GM13976 (cell line): ENCODE measurements at regions not wholly inside any gene's neighbourhood (a gene's known extent, or its start where the extent isn't known, plus 50 kb on each side); places are given as distances from the start of the nearest gene placed in this dataset.

ENCODE experiments used
- DNase-seq: peaks from one replicate; pipeline ENCODE4 v3.0.0; 2012; ENCODE audit warnings: low spot score
- in situ Hi-C: fragments of 300-500 bp; cut with MboI; formaldehyde crosslinking; loops from one replicate; pipeline ENCODE4 v1.12.0; 2022; ENCODE audit warnings: low sequenced_read_pairs, mixed read lengths, inconsistent platforms; ENCODE audit not compliant: unreplicated experiment
- TF ChIP-seq, protein P1 (sequence below): IDR thresholded peaks from 2 replicates; pipeline ENCODE4 v1.5.1; 2012; ENCODE audit warnings: borderline replicate concordance, mild to moderate bottlenecking; ENCODE audit not compliant: insufficient read depth; ENCODE audit errors: extremely low read depth, missing control alignments, control extremely low read depth

DNA sequence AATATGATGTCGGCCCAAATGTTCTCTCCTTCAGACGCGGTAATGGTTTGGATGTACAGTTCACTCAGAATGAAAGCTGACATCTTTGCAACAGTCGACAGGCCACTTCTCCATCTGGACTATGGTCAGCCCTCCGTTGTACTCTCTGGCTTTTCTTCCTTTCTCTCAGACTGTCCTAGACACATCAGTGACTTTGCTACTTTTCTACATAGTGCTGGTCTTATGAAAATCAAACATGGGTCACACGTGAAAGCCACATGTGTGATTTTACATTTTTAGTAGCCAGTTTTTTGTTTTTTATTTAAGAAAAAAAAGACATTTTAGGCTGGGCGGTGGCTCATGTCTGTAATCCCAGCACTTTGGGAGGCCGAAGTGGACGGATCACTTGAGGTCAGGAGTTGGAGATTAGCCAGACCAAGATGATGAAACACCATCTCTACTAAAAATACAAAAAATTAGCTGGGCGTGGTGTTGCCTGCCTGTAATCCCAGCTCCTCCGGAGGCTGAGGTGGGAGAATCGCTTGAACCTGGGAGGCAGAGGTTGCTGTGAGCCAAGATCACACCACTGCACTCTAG, 644.1 kb downstream of the KCNJ2 start:
- in situ Hi-C loops = no loop called here
- TF ChIP-seq, protein P1, sequence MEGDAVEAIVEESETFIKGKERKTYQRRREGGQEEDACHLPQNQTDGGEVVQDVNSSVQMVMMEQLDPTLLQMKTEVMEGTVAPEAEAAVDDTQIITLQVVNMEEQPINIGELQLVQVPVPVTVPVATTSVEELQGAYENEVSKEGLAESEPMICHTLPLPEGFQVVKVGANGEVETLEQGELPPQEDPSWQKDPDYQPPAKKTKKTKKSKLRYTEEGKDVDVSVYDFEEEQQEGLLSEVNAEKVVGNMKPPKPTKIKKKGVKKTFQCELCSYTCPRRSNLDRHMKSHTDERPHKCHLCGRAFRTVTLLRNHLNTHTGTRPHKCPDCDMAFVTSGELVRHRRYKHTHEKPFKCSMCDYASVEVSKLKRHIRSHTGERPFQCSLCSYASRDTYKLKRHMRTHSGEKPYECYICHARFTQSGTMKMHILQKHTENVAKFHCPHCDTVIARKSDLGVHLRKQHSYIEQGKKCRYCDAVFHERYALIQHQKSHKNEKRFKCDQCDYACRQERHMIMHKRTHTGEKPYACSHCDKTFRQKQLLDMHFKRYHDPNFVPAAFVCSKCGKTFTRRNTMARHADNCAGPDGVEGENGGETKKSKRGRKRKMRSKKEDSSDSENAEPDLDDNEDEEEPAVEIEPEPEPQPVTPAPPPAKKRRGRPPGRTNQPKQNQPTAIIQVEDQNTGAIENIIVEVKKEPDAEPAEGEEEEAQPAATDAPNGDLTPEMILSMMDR = no peak
- DNase-seq = no peak

DNA sequence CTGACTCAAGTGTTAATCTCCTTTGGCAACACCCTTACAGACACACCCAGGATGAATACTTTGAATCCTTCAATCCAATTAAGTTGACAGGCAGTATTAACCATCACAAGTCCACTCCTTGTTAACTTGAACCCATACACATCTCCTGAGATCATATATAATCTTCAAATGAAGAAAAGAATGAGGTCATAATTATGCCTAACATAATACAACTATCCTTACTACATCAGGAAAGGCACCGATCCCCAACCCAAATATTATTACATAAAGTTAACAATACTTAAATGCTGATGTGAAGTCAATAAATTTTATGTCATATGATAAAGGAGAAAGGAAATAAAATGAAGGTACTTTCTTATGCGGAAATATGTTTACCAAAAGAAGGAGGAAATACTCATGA, 649.9 kb downstream of the KCNJ2 start:
- TF ChIP-seq, protein P1 = no peak
- DNase-seq = no peak
- in situ Hi-C loops = no loop called here

DNA sequence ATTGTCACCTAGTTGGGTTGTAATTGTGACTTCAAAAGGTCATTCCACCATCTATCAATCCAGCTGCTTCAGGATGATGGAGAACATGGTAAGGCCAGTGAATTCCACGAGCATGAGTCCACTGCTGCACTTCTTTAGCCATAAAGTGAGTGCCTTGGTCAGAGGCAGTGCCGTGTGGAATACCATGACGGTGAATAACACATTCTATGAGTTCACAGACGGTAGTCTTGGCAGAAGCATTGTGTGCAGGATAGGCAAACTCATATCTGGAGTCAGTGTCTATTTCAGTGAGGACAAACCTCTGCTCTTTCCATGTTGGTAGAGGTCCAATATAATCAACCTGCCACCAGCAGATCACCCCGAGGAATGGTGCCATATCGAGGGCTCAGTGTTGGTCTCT, 650.9 kb downstream of the KCNJ2 start:
- in situ Hi-C loops = no loop called here
- DNase-seq = no peak
- TF ChIP-seq, protein P1 = no peak

DNA sequence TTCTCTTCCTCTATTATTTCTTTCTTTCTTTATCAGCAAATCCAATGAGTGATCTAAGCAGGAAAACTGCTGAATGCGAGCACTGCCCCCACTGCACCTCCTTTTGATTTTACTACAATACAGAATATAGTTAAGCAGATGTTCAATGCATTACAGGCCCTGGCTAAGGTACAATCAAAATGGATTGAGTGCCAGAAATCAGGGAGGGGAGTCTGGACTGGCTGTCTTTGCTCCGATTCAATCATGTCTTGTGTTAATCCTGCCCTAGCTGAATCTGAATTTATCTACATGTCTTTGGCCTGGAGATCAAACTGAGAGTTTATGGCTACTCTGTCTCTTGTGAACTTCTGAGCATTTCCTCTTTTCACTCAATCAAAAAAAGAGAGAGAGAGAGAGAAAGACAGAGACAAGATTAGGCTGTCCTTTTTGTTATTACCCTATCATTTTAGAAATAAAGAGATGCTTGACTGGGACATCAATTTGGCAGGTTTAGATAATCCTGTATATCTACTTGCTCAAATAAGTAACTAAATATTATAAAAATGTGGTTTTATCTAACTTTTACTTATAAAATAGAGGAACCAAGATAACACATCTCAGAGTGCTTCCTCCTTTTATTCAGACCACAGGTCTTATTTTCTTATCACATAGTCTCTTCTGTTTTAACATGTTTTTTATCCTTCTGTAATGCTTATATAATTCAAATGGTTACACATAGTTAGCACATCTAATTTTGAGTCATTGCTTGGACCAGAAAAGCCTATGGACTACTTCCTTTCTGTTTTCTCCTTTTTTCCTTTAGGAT, 656.2 kb downstream of the KCNJ2 start:
- in situ Hi-C loops = no loop called here
- TF ChIP-seq, protein P1 = no peak
- DNase-seq = no peak

DNA sequence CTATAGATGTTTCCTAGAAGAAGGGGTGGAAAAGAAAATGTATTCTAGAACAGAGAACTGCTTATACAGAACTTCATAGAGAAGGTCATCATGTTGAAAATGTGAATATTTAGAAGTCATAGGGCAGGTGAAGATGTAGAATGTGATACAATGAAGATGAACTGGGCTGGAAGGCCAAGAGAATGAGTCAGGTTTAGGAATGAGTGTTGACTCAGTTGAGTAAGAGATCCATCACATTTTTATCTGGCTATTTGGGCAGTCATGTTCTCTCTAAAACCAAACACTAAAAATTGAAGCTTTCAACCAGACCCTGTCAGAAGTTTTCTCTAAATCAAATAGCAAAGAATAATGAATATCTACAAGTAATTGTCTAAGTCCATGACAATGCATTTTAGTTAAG, 660.5 kb downstream of the KCNJ2 start:
- TF ChIP-seq, protein P1 = no peak

DNA sequence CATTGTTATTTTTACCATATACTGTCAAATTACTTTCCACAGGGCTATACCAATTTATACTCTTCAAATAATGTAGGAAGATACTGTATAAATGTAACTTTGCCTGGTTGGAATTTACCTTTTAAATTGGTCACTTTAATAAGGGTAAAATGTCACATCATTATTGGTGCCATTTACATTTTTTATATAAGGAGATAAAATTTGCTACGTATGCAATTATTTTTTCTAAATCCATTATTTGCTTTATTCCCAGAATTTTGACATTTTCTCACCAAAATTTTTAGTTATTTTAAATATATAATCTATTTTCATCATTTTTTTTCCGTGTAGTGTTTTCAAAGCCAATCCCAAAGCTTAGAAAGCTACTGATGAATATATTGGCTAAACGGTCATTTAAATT, 664.7 kb downstream of the KCNJ2 start:
- in situ Hi-C loops = no loop called here
- DNase-seq = no peak
- TF ChIP-seq, protein P1 = no peak

More for the DNA sequence above, 660.5 kb downstream of the KCNJ2 start:
- no peak for DNase-seq
- in situ Hi-C loops = no loop called here
